HG03103 (cell line): ENCODE measurements at regions not wholly inside any gene's neighbourhood (a gene's known extent, or its start where the extent isn't known, plus 50 kb on each side); places are given as distances from the start of the nearest gene placed in this dataset.
"Not testable (repeated sequence)": the region's sequence is repeated elsewhere in the genome, so short reads cannot be mapped to it uniquely, and the experiment has no call there.

ENCODE experiments used
- ATAC-seq: cut with Tn5 transposase; IDR thresholded peaks from one replicate; pipeline ENCODE4 v1.9.1; 2021; ENCODE audit warnings: low read depth; ENCODE audit not compliant: unreplicated experiment

- no peak for ATAC-seq
Observed at GRCh38 chr15:91356083-91356482, 256.0 kb downstream of the SV2B start.

- no peak for ATAC-seq
Observed at GRCh38 chr15:91357011-91357410, 257.0 kb downstream of the SV2B start.

GRCh38 chr15:91357486-91357885, 257.4 kb downstream of the SV2B start:
- no peak for ATAC-seq

GRCh38 chr15:91358405-91358804, 258.3 kb downstream of the SV2B start:
- ATAC-seq: no peak

DNA sequence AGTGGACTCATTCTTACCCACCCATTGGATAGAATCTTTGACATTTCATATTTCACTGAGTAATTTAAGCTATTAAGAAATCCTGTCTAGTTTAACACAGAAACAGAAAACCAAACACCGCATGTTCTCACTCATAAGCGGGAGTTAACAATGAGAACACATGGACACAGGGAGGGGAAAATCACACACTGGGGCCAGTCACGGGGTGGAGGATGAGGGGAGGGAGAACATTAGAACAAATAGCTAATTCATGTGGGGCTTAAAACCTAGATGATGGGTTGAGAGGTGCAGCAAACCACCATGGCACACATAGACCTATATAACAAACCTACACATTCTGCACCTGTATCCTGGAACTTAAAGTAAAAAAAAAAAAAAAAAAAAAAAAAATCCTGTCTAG, 261.6 kb downstream of the SV2B start:
- ATAC-seq: not testable (repeated sequence)

DNA sequence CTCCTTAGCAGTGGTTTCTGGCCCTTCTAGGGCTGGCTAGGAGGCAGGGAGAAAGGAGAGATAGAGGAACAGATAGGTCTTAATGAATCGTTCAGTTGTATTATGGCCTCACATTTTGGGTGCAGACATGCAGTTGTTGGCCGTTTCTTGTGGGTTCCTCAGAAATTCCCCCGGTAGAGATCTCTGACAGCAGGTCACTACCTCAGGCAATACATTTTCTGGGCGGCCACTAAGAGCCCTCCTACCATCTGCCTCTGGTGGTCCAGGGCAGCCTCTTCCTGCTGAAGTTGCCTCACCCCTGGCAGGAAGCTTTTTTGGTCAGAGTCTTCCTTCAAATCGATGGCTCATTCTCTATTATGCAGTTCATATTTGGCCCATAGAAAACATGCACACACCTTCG, 266.1 kb downstream of the SV2B start:
- ATAC-seq: no peak

DNA sequence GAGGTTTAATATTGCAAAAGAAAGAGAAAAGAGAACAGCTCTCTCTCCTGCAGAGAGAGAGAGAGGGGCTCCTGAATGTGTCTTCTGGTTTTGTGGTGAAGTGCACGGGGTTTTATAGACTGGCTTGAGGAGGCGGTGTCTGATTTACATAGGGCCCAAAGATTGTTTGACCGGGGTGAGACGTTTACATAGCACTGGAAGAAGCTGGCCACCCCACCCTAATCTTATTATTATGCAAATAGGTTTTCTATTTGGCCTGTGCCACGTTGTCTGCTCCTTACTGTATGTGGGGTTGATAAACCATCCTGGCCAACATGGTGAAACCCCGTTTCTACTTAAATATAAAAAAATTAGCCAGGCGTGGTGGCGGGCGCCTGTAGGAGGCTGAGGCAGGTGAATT, 268.6 kb downstream of the SV2B start:
- ATAC-seq: no peak

GRCh38 chr15:91369823-91370222, 269.8 kb downstream of the SV2B start:
- no peak for ATAC-seq

DNA sequence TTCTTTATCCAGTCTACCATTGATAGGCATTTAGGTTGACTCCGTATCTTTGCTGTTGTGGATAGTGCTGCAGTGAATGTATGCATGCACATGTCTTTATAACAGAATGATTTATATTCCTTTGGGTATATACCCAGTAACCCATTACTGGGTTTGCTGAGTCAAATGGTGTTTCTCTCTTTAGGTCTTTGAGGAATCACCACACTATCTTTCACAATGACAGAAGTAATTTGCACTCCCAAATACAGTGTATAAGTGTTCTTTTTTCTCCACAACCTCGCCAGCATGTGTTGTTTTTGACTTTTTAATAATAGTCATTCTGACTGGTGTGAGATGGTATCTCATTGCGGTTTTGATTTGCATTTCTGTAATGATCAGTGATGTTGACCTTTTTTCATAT, 271.3 kb downstream of the SV2B start:
- not testable (repeated sequence) for ATAC-seq

- ATAC-seq: no peak
Observed at GRCh38 chr15:91374336-91374735, 274.3 kb downstream of the SV2B start.

GRCh38 chr15:91376038-91376437, 276.0 kb downstream of the SV2B start:
- ATAC-seq: no peak

DNA sequence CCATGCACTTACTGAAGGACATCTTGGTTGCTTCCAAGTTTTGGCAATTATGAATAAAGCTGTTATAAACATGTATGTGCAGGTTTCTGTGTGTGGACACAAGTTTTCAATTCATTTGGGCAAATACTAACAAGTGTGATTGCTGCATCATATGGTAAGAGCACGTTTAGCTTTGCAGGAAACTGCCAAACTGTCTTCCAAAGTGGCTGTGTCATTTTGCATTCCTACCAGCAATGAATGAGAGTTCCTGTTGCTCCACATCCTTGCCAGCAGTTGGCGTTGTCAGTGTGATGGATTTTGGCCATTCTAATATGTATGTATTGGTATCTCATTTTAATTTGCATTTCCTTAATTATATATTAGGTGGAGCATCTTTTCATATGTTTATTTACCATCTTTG, 280.1 kb downstream of the SV2B start:
- no peak for ATAC-seq

GRCh38 chr15:91383532-91383931, 283.5 kb downstream of the SV2B start:
- no peak for ATAC-seq

DNA sequence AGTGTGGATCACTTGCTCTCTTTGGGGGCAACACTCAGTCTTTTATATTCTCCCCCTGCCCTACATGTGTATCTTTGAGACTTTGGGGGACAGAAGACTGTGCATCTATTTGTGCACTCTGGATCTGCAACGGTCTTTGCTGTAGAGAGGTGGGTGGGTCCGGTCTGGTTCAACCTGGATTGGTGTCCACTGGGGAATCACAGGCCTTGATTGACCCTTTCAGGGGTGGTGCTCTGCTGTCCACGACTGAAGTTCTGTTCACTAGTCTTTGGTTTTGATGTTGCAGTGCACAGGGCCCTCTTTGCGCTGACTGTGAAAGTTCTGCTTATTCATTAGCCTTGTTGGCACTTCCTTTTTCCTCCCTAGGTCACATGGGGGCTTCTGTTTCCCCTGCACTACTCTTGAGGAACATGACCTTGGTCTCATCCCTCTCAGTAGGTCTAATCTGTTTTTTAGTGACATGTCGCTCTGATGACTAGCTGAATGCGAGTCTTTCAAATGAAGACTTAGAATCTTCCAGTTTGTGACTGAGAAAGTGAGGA, 284.2 kb downstream of the SV2B start:
- no peak for ATAC-seq

DNA sequence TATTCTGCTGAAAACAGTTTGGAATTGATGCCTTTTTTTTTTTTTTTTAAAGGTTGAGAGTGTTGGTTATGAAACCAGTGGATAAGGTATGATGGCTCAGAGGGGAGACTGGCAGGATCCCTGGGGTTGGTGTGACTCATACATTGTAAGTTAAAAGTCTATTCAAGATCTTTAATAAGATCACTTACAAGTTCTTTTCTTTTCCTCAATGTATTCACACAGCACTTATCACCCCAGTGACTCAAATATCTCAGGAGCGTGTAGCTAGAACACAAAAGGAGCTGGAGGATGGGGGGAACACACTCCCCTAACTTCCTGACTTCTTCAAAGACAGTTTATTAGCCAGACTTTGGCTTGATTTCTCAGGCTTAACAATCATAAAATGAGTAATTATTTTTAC, 285.3 kb downstream of the SV2B start:
- no peak for ATAC-seq

DNA sequence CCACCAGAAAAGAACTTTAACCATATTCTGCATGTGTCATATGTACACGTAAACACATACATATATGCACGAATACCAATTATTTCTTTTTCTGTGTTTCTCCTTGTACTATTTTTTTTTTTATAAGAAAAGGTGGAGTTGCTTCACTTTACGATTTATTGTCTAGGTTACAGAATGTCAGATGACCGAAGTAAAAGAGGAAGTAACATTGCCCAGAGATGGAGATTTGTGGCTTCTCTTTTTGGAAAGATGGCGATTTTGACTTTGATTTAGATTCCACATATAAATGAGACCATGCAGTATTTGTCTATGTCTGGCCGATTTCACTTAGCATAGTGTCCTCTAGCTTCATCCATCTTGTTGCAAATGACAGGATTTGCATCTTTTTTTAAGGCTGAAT, 293.1 kb downstream of the SV2B start:
- ATAC-seq: no peak

GRCh38 chr15:91400481-91400880, 300.4 kb downstream of the SV2B start:
- ATAC-seq: no peak

GRCh38 chr15:91407269-91407889, 307.3 kb downstream of the SV2B start:
- no peak for ATAC-seq

- ATAC-seq: no peak
Observed at GRCh38 chr15:91408476-91409076, 308.5 kb downstream of the SV2B start.

DNA sequence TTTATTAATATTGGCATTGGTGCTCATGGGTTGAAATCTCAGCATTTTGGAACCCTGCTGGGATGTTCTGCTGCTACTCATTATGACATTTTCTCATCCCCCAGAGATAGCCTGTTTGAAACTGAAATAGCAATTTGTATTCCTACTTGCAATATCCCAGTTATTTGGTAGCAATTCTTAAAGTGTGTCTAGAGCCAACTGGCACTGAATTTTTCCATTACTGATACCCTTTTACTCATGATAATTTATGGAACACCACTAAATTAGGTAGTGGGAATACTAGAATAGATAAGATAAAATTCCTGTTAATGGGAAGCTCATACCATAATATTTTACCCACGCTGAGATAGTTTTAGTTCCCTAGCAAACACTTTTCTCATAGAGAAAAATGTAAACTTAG, 309.3 kb downstream of the SV2B start:
- ATAC-seq: no peak

GRCh38 chr15:91411586-91411985, 311.5 kb downstream of the SV2B start:
- ATAC-seq: no peak

- no peak for ATAC-seq
Observed at GRCh38 chr15:91412138-91412928, 312.3 kb downstream of the SV2B start.
